HCT116 (cell line): ENCODE measurements at regions not wholly inside any gene's neighbourhood (a gene's known extent, or its start where the extent isn't known, plus 50 kb on each side); places are given as distances from the start of the nearest gene placed in this dataset.

Source experiments
- ATAC-seq: fragments of 200-7000 bp; cut with Tn5 transposase; 2 replicates; pipeline ENCODE4 v1.9.1; 2020; ENCODE audit warnings: mild to moderate bottlenecking, moderate library complexity
- BruUV-seq: library from RNA; stranded (reverse); fragments of 400-500 nt; replicated peaks from 2 replicates; lab custom pipeline; 2021; lab: Mats Ljungman, UMichigan
- CTCF ChIA-PET: fragments of 300-600 bp; sonication (Branson Sonifier 250); formaldehyde crosslinking; loops from one replicate; lab custom pipeline; 2021; ENCODE audit warnings: antibody characterized with exemption; lab: Charles Lee
- POLR2A ChIA-PET: fragments of 300-600, 350-600 bp; sonication (Branson Sonifier 250); formaldehyde crosslinking; loops from one replicate; lab custom pipeline; 2021; ENCODE audit warnings: antibody characterized with exemption; lab: Charles Lee
- RAD21 ChIA-PET, 2 experiments: fragments of 300-600 bp; sonication (Branson Sonifier 250); formaldehyde crosslinking; loops; one replicate each; lab custom pipeline; 2023; ENCODE audit warnings: low total read pairs in 2 of 2; ENCODE audit not compliant: uncharacterized antibody in 2 of 2, unreplicated experiment in 2 of 2, low non-redundant PET in 1 of 2; lab: Charles Lee
- DNase-seq: peaks from one replicate; pipeline ENCODE4 v3.0.0-alpha.2; 2010; ENCODE audit warnings: low read depth, low spot score
- H2AFZ ChIP-seq: fragments of 200-600 bp; shearing (Covaris generic), sonication (generic); 2 replicates; pipeline ENCODE4 v1.6.1; 2017; ENCODE audit warnings: low read depth, mixed run types, mixed read lengths, antibody characterized with exemption, low read length; ENCODE audit not compliant: poor library complexity, severe bottlenecking
- H3K27ac ChIP-seq: 2 replicates; pipeline ENCODE4 v1.5.1; 2012; ENCODE audit warnings: low read depth, low read length
- H3K27me3 ChIP-seq: fragments of 200-600 bp; sonication (generic); 2 replicates; pipeline ENCODE4 v1.6.1; 2016; ENCODE audit warnings: mixed run types, low read length, mixed read lengths; ENCODE audit not compliant: insufficient read depth
- H3K36me3 ChIP-seq, 2 experiments: fragments of 200-500 bp in 1 of 2; fragments of 200-600 bp in 1 of 2; sonication (Bioruptor generic) in 1 of 2; sonication (generic) in 1 of 2; 2 replicates each; pipeline versions ENCODE4 v1.5.1 to v1.6.1; 2014 to 2016; ENCODE audit warnings: low read length in 2 of 2, inconsistent platforms in 1 of 2, mixed read lengths in 1 of 2, mixed run types in 1 of 2; ENCODE audit not compliant: insufficient read depth in 2 of 2, control insufficient read depth in 1 of 2
- H3K4me1 ChIP-seq, 2 experiments: fragments of 200-600 bp in 1 of 2; sonication (generic) in 1 of 2; 2 replicates each; pipeline versions ENCODE4 v1.5.1 to v1.6.1; 2012 to 2017; ENCODE audit warnings: low read length in 2 of 2, inconsistent platforms in 1 of 2, mild to moderate bottlenecking in 1 of 2, mixed read lengths in 1 of 2, mixed run types in 1 of 2, moderate library complexity in 1 of 2; ENCODE audit not compliant: insufficient read depth in 2 of 2, control insufficient read depth in 1 of 2
- H3K4me2 ChIP-seq: fragments of 200-600 bp; sonication (generic); 2 replicates; pipeline ENCODE4 v1.6.1; 2017; ENCODE audit warnings: mixed run types, low read length, mixed read lengths
- H3K4me3 ChIP-seq, 2 experiments: fragments of 200-600 bp in 1 of 2; sonication (generic) in 1 of 2; replicated peaks in 1 of 2; 2 replicates each; pipeline ENCODE4 v1.5.1; 2011 to 2016; ENCODE audit warnings: low read length in 2 of 2, control low read depth in 1 of 2, low read depth in 1 of 2, mild to moderate bottlenecking in 1 of 2, mixed read lengths in 1 of 2, mixed run types in 1 of 2
- H3K79me2 ChIP-seq: fragments of 200-600 bp; sonication (generic); 2 replicates; pipeline ENCODE4 v1.6.1; 2017; ENCODE audit warnings: mild to moderate bottlenecking, mixed run types, low read length, moderate library complexity, mixed read lengths; ENCODE audit not compliant: insufficient read depth
- H3K9ac ChIP-seq: fragments of 200-600 bp; sonication (generic); 2 replicates; pipeline ENCODE4 v1.6.1; 2016; ENCODE audit warnings: low read length, mixed read lengths
- H3K9me2 ChIP-seq: fragments of 200-600 bp; sonication (generic), shearing (Covaris generic); 2 replicates; pipeline ENCODE4 v1.6.1; 2017; ENCODE audit warnings: mixed run types, mild to moderate bottlenecking, moderate library complexity; ENCODE audit not compliant: insufficient read depth
- H3K9me3 ChIP-seq, 2 experiments: fragments of 200-500 bp in 1 of 2; fragments of 200-600 bp in 1 of 2; sonication (Bioruptor generic) in 1 of 2; sonication (generic) in 1 of 2; 2 replicates each; pipeline ENCODE4 v1.6.1; 2014 to 2017; ENCODE audit warnings: low read length in 2 of 2, mixed read lengths in 2 of 2, inconsistent platforms in 1 of 2, low read depth in 1 of 2, mild to moderate bottlenecking in 1 of 2, mixed run types in 1 of 2, moderate library complexity in 1 of 2; ENCODE audit not compliant: control insufficient read depth in 1 of 2, insufficient read depth in 1 of 2
- H4K20me1 ChIP-seq: fragments of 200-600 bp; sonication (generic), shearing (Covaris generic); 2 replicates; pipeline ENCODE4 v1.6.1; 2017; ENCODE audit warnings: mixed run types, mild to moderate bottlenecking, moderate library complexity; ENCODE audit not compliant: insufficient read depth
- EZH2 ChIP-seq: fragments of 200-600 bp; sonication (generic); IDR thresholded peaks from 2 replicates; pipeline ENCODE4 v1.6.1; 2017; ENCODE audit warnings: antibody characterized with exemption, mixed run types
- EZH2phosphoT487 ChIP-seq: fragments of 200-600 bp; IDR thresholded peaks from 2 replicates; pipeline ENCODE4 v1.6.1; 2018; ENCODE audit warnings: antibody characterized with exemption, borderline replicate concordance
- POLR2A ChIP-seq: IDR thresholded peaks from 2 replicates; pipeline ENCODE4 v1.7.0; 2011; ENCODE audit warnings: borderline replicate concordance; ENCODE audit not compliant: insufficient read depth, insufficient read length; ENCODE audit errors: extremely low read depth
- POLR2AphosphoS5 ChIP-seq: IDR thresholded peaks from 2 replicates; pipeline ENCODE4 v1.6.1; 2011; ENCODE audit warnings: mild to moderate bottlenecking, low read depth, low read length, moderate library complexity
- YY1 ChIP-seq: IDR thresholded peaks from 2 replicates; pipeline ENCODE4 v1.6.1; 2011; ENCODE audit warnings: low read length, low read depth, moderate library complexity, mild to moderate bottlenecking; ENCODE audit not compliant: insufficient replicate concordance; ENCODE audit errors: extremely low read depth
- ZNF274 ChIP-seq: fragments of 200-500 bp; sonication (Bioruptor generic); IDR thresholded peaks from 2 replicates; pipeline ENCODE4 v1.6.1; 2014; ENCODE audit warnings: mild to moderate bottlenecking, low read depth, low read length, inconsistent platforms
- intact Hi-C: fragments of 100-400 bp; cut with micrococcal nuclease; formaldehyde crosslinking; loops from 2 replicates; pipeline ENCODE4 v1.10.0; 2022
- TF ChIP-seq, protein P1 (sequence below): IDR thresholded peaks from 2 replicates; pipeline ENCODE4 v1.6.1; 2012

DNA sequence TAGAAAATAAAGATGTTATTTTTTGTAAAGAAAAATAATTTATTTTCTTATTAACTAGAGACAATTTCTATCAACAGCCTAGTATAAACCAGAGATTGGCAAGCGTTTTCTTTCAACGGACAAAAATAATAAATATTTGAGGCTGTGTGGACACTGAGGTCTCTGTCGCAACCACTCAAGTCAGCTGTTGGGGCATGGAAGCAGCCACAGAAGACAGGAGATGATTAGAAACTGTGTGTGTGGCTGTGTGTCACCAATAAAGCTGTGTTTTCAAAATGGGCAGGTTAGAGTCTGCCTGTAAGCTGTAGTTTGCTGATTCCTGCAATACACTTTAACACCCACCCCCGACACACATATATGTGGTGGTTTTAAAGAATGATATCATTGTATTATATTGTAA, 200.6 kb upstream of the HMCN1 start:
- H3K27ac ChIP-seq, result no peak overlapping the region
- no peak for ATAC-seq
- H3K9me3 ChIP-seq, result no peaks in the 10 kb centered on the region
- no peaks in the 10 kb centered on the region for H3K79me2 ChIP-seq
- ChIA-PET CTCF (no interaction called here), RAD21 (no interaction called here), POLR2A (no interaction called here)
- no peak overlapping the region for H3K4me3 ChIP-seq
- TF ChIP-seq ZNF274 (no peak), POLR2A (no peak)
- no peak overlapping the region for H3K4me2 ChIP-seq
- intact Hi-C loops, result no loop called here
- no peaks in the 10 kb centered on the region for H4K20me1 ChIP-seq
- no TSS peak for BruUV-seq
- no peaks in the 10 kb centered on the region for H3K36me3 ChIP-seq
- H3K9ac ChIP-seq, result no peak overlapping the region
- no peak for DNase-seq
- H3K27me3 ChIP-seq, result no peaks in the 10 kb centered on the region
- no peaks in the 10 kb centered on the region for H3K4me1 ChIP-seq
- H3K9me2 ChIP-seq, result no peaks in the 10 kb centered on the region
- no peak overlapping the region for H2AFZ ChIP-seq

DNA sequence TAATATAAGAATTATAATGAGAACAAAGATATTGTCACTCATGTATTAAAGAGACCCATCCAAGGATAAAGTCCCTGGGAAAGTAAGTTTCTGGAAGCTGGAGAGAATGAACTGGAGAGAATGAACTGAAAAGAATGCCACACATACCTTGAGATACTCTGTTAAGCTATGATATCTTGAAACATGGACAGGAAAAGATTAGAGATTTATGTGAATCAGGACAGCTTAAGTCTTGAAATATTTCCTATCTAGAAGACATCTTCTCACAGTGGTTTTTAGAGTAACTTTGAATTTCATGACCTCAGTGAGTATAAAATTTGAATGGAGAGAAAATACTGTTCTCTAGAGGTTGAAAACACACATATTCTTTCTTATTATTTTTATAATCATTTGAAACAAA, 201.3 kb upstream of the HMCN1 start:
- POLR2A ChIA-PET, result no interaction called here
- TF ChIP-seq EZH2, result no peak
- no peak for TF ChIP-seq YY1
- no peak for TF ChIP-seq EZH2phosphoT487
- TF ChIP-seq, protein P1, sequence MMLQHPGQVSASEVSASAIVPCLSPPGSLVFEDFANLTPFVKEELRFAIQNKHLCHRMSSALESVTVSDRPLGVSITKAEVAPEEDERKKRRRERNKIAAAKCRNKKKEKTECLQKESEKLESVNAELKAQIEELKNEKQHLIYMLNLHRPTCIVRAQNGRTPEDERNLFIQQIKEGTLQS, result no peak
- no peak for TF ChIP-seq POLR2AphosphoS5
- no peaks in the 10 kb centered on the region for H3K36me3 ChIP-seq
- no TSS peak for BruUV-seq
- H3K9me2 ChIP-seq, result no peaks in the 10 kb centered on the region
- H2AFZ ChIP-seq, result no peak overlapping the region
- H3K4me3 ChIP-seq, result no peak overlapping the region
- no peaks in the 10 kb centered on the region for H3K4me1 ChIP-seq
- no peaks in the 10 kb centered on the region for H3K27me3 ChIP-seq
- no peaks in the 10 kb centered on the region for H4K20me1 ChIP-seq
- H3K27ac ChIP-seq, result no peak overlapping the region
- intact Hi-C loops, result no loop called here
- H3K9ac ChIP-seq, result no peak overlapping the region
- H3K79me2 ChIP-seq, result no peaks in the 10 kb centered on the region
- DNase-seq (no peak), ATAC-seq (no peak)
- H3K9me3 ChIP-seq, result no peaks in the 10 kb centered on the region
- RAD21 ChIA-PET, result no interaction called here
- no peak overlapping the region for H3K4me2 ChIP-seq
- CTCF ChIA-PET, result no interaction called here
